Retinal pigment epithelial cell (primary cell): ENCODE measurements at regions not wholly inside any gene's neighbourhood (a gene's known extent, or its start where the extent isn't known, plus 50 kb on each side); places are given as distances from the start of the nearest gene placed in this dataset.
A peak's percentile ranks its signal among the peaks of the same experiment; 100 is the strongest.

Experiments
- DNase-seq: peaks from one replicate; pipeline ENCODE4 v3.0.0-alpha.2; 2010; ENCODE audit warnings: low read depth
- H3K4me3 ChIP-seq: 2 replicates; pipeline ENCODE4 v1.5.1; 2011; ENCODE audit warnings: mild to moderate bottlenecking, low read length, control low read depth, moderate library complexity
- CTCF ChIP-seq: conservative IDR thresholded peaks from 2 replicates; pipeline ENCODE4 v1.5.1; 2011; ENCODE audit warnings: low read depth, low read length, control low read depth, inconsistent platforms

- TF ChIP-seq CTCF: no peak
- H3K4me3 ChIP-seq: no peak overlapping the region
- no peak for DNase-seq
Observed at GRCh38 chr14:84131924-84132323, 1398.0 kb upstream of the FLRT2 start.

- no peak for TF ChIP-seq CTCF
- H3K4me3 ChIP-seq: no peak overlapping the region
- no peak for DNase-seq
Observed at GRCh38 chr14:84144166-84144565, 1385.8 kb upstream of the FLRT2 start.

- no peak for TF ChIP-seq CTCF
- DNase-seq: no peak
- H3K4me3 ChIP-seq: no peak overlapping the region
Observed at GRCh38 chr14:84152452-84152851, 1377.5 kb upstream of the FLRT2 start.

- TF ChIP-seq CTCF: no peak
- no peak overlapping the region for H3K4me3 ChIP-seq
- DNase-seq: peak; percentile 52
Observed at GRCh38 chr14:84162633-84163032, 1367.3 kb upstream of the FLRT2 start.

GRCh38 chr14:84167026-84167425, 1362.9 kb upstream of the FLRT2 start:
- no peak for TF ChIP-seq CTCF
- H3K4me3 ChIP-seq: no peak overlapping the region
- no peak for DNase-seq

GRCh38 chr14:84180336-84180735, 1349.6 kb upstream of the FLRT2 start:
- no peak overlapping the region for H3K4me3 ChIP-seq
- TF ChIP-seq CTCF: no peak
- no peak for DNase-seq

- no peak for TF ChIP-seq CTCF
- DNase-seq: no peak
- no peak overlapping the region for H3K4me3 ChIP-seq
Observed at GRCh38 chr14:84181072-84181471, 1348.9 kb upstream of the FLRT2 start.
